ENCODE measurements at regions not wholly inside any gene's neighbourhood (a gene's known extent, or its start where the extent isn't known, plus 50 kb on each side); places are given as distances from the start of the nearest gene placed in this dataset.

DNA sequence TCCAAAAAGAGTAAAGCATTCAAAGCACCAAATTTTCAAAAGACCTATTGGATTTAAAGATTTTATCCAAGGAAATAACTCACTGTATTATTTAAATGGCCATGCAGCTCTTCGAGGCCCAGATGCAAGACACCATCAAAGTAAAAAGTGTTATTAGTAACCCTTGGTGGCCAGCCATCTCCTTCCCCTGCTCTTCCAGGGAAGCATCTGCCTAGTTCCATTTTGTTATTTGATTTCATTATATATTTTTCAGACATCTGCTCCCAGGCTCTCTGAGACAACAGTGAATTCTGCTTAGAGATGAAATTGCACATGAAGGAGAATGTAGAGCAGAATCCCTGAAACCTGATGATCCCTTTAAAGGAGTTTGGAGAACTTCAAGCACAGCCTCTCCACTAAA lies 252.3 kb upstream of the TBX18 start:
- TF ChIP-seq, protein P1, sequence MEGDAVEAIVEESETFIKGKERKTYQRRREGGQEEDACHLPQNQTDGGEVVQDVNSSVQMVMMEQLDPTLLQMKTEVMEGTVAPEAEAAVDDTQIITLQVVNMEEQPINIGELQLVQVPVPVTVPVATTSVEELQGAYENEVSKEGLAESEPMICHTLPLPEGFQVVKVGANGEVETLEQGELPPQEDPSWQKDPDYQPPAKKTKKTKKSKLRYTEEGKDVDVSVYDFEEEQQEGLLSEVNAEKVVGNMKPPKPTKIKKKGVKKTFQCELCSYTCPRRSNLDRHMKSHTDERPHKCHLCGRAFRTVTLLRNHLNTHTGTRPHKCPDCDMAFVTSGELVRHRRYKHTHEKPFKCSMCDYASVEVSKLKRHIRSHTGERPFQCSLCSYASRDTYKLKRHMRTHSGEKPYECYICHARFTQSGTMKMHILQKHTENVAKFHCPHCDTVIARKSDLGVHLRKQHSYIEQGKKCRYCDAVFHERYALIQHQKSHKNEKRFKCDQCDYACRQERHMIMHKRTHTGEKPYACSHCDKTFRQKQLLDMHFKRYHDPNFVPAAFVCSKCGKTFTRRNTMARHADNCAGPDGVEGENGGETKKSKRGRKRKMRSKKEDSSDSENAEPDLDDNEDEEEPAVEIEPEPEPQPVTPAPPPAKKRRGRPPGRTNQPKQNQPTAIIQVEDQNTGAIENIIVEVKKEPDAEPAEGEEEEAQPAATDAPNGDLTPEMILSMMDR (IDR thresholded peaks at IDR 0.05), result no peak
- TF ChIP-seq POLR2A (IDR thresholded peaks at IDR 0.05), result no peak
